ENCODE measurements at regions not wholly inside any gene's neighbourhood (a gene's known extent, or its start where the extent isn't known, plus 50 kb on each side); places are given as distances from the start of the nearest gene placed in this dataset.

DNA sequence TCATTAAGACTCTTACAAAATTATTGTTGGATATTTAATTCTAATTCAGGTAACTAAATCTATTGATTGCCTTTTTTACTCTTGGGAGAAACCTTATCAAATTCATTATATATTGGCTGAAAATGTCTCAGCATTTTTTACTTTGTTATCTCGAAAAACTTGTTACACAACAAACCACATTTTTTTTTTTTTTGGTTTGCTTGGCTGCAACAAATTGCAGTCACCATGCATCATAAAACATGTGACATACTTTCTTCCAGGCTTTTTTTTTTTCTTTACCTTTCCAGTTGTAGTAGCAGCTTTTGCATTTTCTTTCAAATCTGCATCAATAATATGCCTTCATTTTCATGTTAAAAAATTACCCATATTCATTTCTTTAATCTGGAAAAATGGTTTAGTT lies 186.7 kb downstream of the TDRD15 start:
- Histone ChIP-seq H3K4me3 (no peak overlapping the region), H3K27me3 (no peaks in the 10 kb centered on the region), H3K9me3 (no peaks in the 10 kb centered on the region), H3K9ac (ENCODE audit: low read depth in 2 of 2, low read length in 2 of 2) (no peak overlapping the region), H3K4me1 (no peaks in the 10 kb centered on the region), H3K27ac (no peak overlapping the region), H3K36me3 (no peaks in the 10 kb centered on the region)
- no peak for TF ChIP-seq CTCF (IDR thresholded peaks at IDR 0.05)
- DNase-seq = no peak
- intact Hi-C loops (cut with DNase I) = no loop called here

DNA sequence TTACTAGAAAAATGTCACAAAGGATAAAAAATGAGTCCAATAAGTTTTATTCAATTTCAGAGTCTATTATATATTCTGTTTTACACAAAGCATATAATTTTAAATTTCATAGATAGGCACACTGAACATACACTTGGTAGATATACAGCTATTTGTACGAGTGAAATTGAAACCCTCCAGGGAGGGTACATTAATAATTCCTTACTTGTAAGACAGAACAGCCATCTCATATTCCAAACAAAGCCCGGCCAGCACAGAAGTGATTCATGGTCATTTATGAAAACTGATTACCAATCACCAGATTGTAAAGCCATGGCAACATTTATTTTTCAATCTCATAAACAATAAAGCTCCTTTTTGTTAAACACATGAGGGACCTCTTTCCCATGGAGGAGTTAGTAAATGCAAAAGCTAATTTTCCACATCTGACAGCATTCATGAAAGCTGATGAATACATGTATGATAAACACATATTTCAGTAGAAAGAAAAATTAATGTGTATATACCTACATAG lies 190.6 kb downstream of the TDRD15 start:
- Histone ChIP-seq H3K9ac (ENCODE audit: low read depth in 2 of 2, low read length in 2 of 2) (no peak overlapping the region), H3K27ac (no peak overlapping the region), H3K9me3 (no peaks in the 10 kb centered on the region), H3K36me3 (no peaks in the 10 kb centered on the region), H3K4me3 (no peak overlapping the region), H3K4me1 (no peaks in the 10 kb centered on the region), H3K27me3 (no peaks in the 10 kb centered on the region)
- no peak for TF ChIP-seq CTCF (IDR thresholded peaks at IDR 0.05)
- intact Hi-C loops (cut with DNase I) = no loop called here
- DNase-seq = no peak

GRCh38 chr2:21317131-21317530 lies 193.4 kb downstream of the TDRD15 start:
- H3K27me3 ChIP-seq = no peaks in the 10 kb centered on the region
- peak; percentile 64 for TF ChIP-seq CTCF (IDR thresholded peaks at IDR 0.05)
- no peak overlapping the region for H3K4me3 ChIP-seq
- H3K36me3 ChIP-seq = no peaks in the 10 kb centered on the region
- H3K27ac ChIP-seq = no peak overlapping the region
- H3K9me3 ChIP-seq = no peaks in the 10 kb centered on the region
- DNase-seq = peak; percentile 54
- H3K4me1 ChIP-seq = no peaks in the 10 kb centered on the region
- H3K9ac ChIP-seq (ENCODE audit: low read depth in 2 of 2, low read length in 2 of 2) = no peak overlapping the region
- intact Hi-C loops (cut with DNase I) = loop anchor here (2.0 to 5.0 kb wide), 3 partner anchors 88 to 275 kb away; partner anchors contain the start of gene APOB

DNA sequence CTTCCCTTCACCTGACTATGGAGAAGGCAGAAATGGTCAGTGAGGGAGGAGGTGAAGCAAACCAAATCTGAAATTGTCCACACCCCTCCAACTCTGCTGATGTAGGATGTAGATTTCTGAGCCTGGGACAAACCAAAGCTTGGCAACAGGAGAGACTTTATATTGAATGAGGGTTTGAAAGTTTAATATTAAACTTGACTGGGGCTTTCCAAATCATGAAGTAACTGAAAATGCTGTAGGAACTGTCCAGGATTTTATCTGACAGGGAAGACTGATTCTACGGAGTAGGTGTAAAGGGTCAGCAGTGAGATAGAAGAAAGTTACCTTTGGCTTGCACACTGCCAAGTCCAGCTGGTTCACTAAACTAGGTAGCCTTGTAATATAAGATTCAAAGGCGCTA lies 194.5 kb downstream of the TDRD15 start:
- TF ChIP-seq CTCF (IDR thresholded peaks at IDR 0.05) = no peak
- no peaks in the 10 kb centered on the region for H3K36me3 ChIP-seq
- H3K9me3 ChIP-seq = no peaks in the 10 kb centered on the region
- intact Hi-C loops (cut with DNase I) = loop anchor here (5.0 kb wide), 2 partner anchors 141 to 276 kb away; partner anchors contain the start of gene APOB
- no peak overlapping the region for H3K4me3 ChIP-seq
- no peaks in the 10 kb centered on the region for H3K4me1 ChIP-seq
- no peak overlapping the region for H3K27ac ChIP-seq
- H3K27me3 ChIP-seq = no peaks in the 10 kb centered on the region
- no peak overlapping the region for H3K9ac ChIP-seq (ENCODE audit: low read depth in 2 of 2, low read length in 2 of 2)
- DNase-seq = no peak

DNA sequence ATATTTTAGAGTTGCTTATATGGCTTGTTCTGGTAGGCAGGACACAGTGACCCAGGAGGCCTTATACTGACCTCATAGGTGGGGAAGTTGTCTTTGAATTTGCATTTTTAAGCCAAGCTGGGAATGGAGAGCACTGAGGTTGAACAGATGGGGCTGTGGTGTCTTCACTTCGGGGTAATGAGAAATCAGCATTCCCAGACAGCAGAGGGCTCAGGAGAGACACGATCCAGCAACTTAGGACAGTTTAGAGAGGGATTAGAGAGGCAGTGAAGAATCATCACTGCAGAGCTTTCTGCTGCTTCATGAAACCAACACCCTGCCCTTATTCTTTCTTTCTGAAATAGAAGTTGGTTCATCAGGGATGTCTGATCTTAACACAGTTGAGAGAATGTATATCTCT lies 202.4 kb downstream of the TDRD15 start:
- Histone ChIP-seq H3K27ac (no peak overlapping the region), H3K9me3 (no peaks in the 10 kb centered on the region), H3K36me3 (no peaks in the 10 kb centered on the region), H3K4me3 (no peak overlapping the region), H3K27me3 (no peaks in the 10 kb centered on the region), H3K9ac (ENCODE audit: low read depth in 2 of 2, low read length in 2 of 2) (no peak overlapping the region), H3K4me1 (no peaks in the 10 kb centered on the region)
- no peak for DNase-seq
- TF ChIP-seq CTCF (IDR thresholded peaks at IDR 0.05) = no peak
- intact Hi-C loops (cut with DNase I) = no loop called here

All from colonic mucosa (tissue), 4 donors.